Prostate gland (tissue), 2 donors: ENCODE measurements at regions not wholly inside any gene's neighbourhood (a gene's known extent, or its start where the extent isn't known, plus 50 kb on each side); places are given as distances from the start of the nearest gene placed in this dataset.

ENCODE experiments used
- POLR2A ChIP-seq: fragments of 450-650 bp; IDR thresholded peaks from one replicate; pipeline ENCODE4 v1.6.1; 2016; ENCODE audit warnings: antibody characterized with exemption, mild to moderate bottlenecking
- POLR2AphosphoS5 ChIP-seq: sonication (generic); formaldehyde crosslinking; IDR thresholded peaks from one replicate; pipeline ENCODE4 v1.6.1; 2017; ENCODE audit warnings: antibody characterized with exemption
- TF ChIP-seq, protein P1 (sequence below), 4 experiments: fragments of 200-600 bp in 2 of 4; fragments of 450-650 bp in 2 of 4; sonication (generic) in 2 of 4; IDR thresholded peaks; 1 replicate in 3 of 4; 2 replicates in 1 of 4; pipeline ENCODE4 v1.5.1; 2016 to 2019; ENCODE audit warnings: antibody characterized with exemption in 4 of 4, mild to moderate bottlenecking in 2 of 4, moderate library complexity in 2 of 4

DNA sequence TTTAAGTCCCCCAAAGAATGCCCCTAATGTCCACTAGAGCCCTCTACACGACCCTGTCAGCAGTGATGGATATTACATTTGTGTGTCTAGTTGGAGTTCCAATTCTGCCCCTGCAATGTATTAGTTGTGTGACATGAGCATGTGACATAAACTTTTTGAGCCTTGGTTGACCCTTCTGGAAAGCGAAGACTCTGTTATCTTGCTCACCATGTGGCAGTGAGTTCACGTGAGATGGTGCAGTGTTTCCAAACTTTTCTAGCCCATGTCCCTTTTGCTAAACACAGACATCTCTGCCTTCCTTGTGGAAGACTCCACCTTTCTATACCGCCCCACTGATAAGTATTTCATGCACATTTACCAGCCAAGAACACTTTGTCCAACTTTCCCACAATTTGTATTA is 87.0 kb upstream of the BOD1 start:
- TF ChIP-seq, protein P1, sequence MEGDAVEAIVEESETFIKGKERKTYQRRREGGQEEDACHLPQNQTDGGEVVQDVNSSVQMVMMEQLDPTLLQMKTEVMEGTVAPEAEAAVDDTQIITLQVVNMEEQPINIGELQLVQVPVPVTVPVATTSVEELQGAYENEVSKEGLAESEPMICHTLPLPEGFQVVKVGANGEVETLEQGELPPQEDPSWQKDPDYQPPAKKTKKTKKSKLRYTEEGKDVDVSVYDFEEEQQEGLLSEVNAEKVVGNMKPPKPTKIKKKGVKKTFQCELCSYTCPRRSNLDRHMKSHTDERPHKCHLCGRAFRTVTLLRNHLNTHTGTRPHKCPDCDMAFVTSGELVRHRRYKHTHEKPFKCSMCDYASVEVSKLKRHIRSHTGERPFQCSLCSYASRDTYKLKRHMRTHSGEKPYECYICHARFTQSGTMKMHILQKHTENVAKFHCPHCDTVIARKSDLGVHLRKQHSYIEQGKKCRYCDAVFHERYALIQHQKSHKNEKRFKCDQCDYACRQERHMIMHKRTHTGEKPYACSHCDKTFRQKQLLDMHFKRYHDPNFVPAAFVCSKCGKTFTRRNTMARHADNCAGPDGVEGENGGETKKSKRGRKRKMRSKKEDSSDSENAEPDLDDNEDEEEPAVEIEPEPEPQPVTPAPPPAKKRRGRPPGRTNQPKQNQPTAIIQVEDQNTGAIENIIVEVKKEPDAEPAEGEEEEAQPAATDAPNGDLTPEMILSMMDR (IDR thresholded peaks at IDR 0.05): no peak
- TF ChIP-seq POLR2A: no peak
- no peak for TF ChIP-seq POLR2AphosphoS5
